H1 (cell line): ENCODE measurements at regions not wholly inside any gene's neighbourhood (a gene's known extent, or its start where the extent isn't known, plus 50 kb on each side); places are given as distances from the start of the nearest gene placed in this dataset.

ENCODE experiments used
- CBX8 ChIP-seq: fragments of 300-800, 300-1000 bp; sonication (generic); IDR thresholded peaks from 2 replicates; pipeline ENCODE4 v1.7.1; 2016; ENCODE audit warnings: low read depth, low read length, borderline replicate concordance
- CEBPB ChIP-seq: IDR thresholded peaks from 2 replicates; pipeline ENCODE4 v1.6.1; 2012; ENCODE audit warnings: low read depth, low read length
- CHD1 ChIP-seq: IDR thresholded peaks from 2 replicates; pipeline ENCODE4 v1.6.1; 2012; ENCODE audit warnings: low read depth, low read length, improper control_type of control experiment
- CTCF ChIP-seq, 3 experiments: IDR thresholded peaks; 1 replicate in 2 of 3; 2 replicates in 1 of 3; pipeline versions ENCODE4 v1.5.1 to v1.6.1; 2011; ENCODE audit warnings: low read length in 3 of 3, mild to moderate bottlenecking in 3 of 3, inconsistent platforms in 2 of 3, low read depth in 1 of 3, moderate library complexity in 1 of 3; ENCODE audit not compliant: insufficient read depth in 1 of 3; ENCODE audit errors: control extremely low read depth in 1 of 3
- EZH2 ChIP-seq: fragments of 200-600 bp; sonication (generic); IDR thresholded peaks from 2 replicates; pipeline ENCODE4 v1.7.1; 2012; ENCODE audit warnings: low read depth, mild to moderate bottlenecking, moderate library complexity, low read length, inconsistent platforms; ENCODE audit not compliant: severe bottlenecking
- JUN ChIP-seq: IDR thresholded peaks from 2 replicates; pipeline ENCODE4 v1.6.1; 2011; ENCODE audit warnings: low read depth, mild to moderate bottlenecking, improper control_type of control experiment, low read length
- POLR2A ChIP-seq, 2 experiments: IDR thresholded peaks; 1 replicate in 1 of 2; 2 replicates in 1 of 2; pipeline ENCODE4 v1.6.1; 2011; ENCODE audit warnings: low read depth in 2 of 2, low read length in 2 of 2, mild to moderate bottlenecking in 2 of 2; ENCODE audit errors: control extremely low read depth in 1 of 2
- SP2 ChIP-seq: IDR thresholded peaks from 2 replicates; pipeline ENCODE4 v1.6.1; 2012; ENCODE audit warnings: mild to moderate bottlenecking, low read length, inconsistent platforms
- SRF ChIP-seq: IDR thresholded peaks from 2 replicates; pipeline ENCODE4 v1.6.1; 2011; ENCODE audit warnings: mild to moderate bottlenecking, low read depth, low read length, moderate library complexity
- ZNF274 ChIP-seq: IDR thresholded peaks from 2 replicates; pipeline ENCODE4 v1.7.0; 2012; ENCODE audit warnings: low read length, borderline replicate concordance; ENCODE audit errors: extremely low read depth

- no peak for TF ChIP-seq JUN
- no peak for TF ChIP-seq EZH2
- no peak for TF ChIP-seq CTCF (IDR thresholded peaks at IDR 0.05; ENCODE audit: control extremely low read depth in 1 of 3, insufficient read depth in 1 of 3, low read depth in 1 of 3, low read length in 3 of 3)
- no peak for TF ChIP-seq CBX8
- TF ChIP-seq CEBPB: no peak
- TF ChIP-seq CHD1: no peak
- no peak for TF ChIP-seq POLR2A (IDR thresholded peaks at IDR 0.05; ENCODE audit: control extremely low read depth in 1 of 2, low read depth in 2 of 2, low read length in 2 of 2)
- TF ChIP-seq SRF: no peak
- no peak for TF ChIP-seq ZNF274
- no peak for TF ChIP-seq SP2
Measured at GRCh38 chr2:10498525-10499274, 50.6 kb upstream of the ODC1 start.
